ENCODE measurements at regions not wholly inside any gene's neighbourhood (a gene's known extent, or its start where the extent isn't known, plus 50 kb on each side); places are given as distances from the start of the nearest gene placed in this dataset.

DNA sequence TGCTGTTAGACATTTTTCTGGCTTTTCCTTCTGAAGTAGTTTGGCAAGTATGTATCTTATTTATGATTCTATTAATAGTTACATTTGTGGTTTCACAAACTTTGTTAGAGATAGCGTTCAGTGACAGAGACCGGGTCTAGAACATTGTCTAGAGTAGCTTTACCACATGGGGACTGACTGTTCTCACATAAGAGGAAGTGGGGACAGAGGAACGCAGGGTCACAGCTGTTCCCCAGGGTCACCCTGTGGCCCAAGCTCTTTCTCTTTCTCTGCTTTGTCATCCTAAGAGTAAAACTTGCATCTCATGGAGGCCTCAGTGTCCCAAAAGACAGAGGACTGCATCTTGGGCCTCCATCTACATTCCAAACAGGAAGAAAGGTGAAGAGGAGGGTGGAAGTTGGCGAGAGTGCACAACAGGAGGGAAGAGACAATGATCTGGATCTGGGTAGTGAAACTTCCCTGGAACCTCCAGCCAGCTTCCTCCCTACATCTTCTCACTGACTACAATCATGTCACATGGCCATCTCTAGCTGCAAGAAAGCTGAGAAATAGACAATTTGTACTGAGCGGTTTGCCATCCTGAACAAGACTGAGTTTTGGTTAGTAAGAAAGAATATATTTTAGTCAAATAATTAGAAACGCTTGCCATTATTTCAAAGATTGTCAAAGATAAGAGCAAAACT lies 645.8 kb upstream of the ARID1B start:
- TF ChIP-seq, protein P1, sequence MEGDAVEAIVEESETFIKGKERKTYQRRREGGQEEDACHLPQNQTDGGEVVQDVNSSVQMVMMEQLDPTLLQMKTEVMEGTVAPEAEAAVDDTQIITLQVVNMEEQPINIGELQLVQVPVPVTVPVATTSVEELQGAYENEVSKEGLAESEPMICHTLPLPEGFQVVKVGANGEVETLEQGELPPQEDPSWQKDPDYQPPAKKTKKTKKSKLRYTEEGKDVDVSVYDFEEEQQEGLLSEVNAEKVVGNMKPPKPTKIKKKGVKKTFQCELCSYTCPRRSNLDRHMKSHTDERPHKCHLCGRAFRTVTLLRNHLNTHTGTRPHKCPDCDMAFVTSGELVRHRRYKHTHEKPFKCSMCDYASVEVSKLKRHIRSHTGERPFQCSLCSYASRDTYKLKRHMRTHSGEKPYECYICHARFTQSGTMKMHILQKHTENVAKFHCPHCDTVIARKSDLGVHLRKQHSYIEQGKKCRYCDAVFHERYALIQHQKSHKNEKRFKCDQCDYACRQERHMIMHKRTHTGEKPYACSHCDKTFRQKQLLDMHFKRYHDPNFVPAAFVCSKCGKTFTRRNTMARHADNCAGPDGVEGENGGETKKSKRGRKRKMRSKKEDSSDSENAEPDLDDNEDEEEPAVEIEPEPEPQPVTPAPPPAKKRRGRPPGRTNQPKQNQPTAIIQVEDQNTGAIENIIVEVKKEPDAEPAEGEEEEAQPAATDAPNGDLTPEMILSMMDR (IDR thresholded peaks at IDR 0.05): no peak
- TF ChIP-seq EZH2phosphoT487 (IDR thresholded peaks at IDR 0.05) (no peak), EZH2 (IDR thresholded peaks at IDR 0.05) (no peak)

Data from neural progenitor cell (in vitro differentiated cells).